Activated CD8-positive, alpha-beta memory T cell treated with anti-CD3 and anti-CD28 coated beads for 48 hours (primary cell): ENCODE measurements at regions not wholly inside any gene's neighbourhood (a gene's known extent, or its start where the extent isn't known, plus 50 kb on each side); places are given as distances from the start of the nearest gene placed in this dataset.

Experiments
- DNase-seq, 3 experiments: peaks; one replicate each; pipeline ENCODE4 v3.0.0-alpha.2; 2020; ENCODE audit warnings: low read depth in 2 of 3, low spot score in 2 of 3

DNA sequence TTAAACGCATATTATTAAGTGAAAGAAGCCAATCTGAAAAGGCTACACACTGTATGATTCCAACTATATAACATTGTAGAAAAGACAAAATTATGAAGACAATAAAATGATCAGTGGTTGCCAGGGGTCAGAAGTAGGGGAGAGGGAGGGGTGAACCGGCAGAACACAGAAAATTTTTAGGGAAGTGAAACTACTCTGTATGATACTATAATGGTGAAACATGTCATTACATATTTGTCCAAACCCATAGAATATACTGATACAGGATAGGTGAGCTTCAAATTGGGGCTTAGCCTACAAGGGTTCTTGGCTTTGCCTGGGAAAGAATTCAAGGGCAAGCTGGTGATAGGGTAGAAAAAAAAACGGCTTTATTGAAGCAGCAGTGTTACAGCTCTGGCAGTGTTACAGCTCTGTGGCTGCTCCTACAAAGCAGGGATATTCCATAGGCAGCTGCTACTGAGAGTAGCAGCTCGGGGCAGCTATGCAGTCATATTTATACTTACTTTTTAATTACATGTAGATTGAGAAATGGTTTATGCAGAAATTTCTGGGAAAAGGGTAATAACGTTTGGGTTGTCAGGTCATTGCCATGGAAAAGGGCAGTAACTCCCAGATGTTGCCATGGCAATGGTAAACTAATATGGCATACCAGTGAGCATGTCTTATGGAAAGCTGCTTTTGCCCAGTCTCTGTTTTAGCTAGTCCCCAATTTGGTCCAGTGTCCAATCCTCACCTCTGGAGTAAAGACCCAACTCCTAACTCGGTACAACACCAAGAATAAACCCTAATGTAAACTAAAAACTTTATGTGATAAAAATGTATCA is 125.1 kb upstream of the SLC25A36 start:
- DNase-seq, result no peak

DNA sequence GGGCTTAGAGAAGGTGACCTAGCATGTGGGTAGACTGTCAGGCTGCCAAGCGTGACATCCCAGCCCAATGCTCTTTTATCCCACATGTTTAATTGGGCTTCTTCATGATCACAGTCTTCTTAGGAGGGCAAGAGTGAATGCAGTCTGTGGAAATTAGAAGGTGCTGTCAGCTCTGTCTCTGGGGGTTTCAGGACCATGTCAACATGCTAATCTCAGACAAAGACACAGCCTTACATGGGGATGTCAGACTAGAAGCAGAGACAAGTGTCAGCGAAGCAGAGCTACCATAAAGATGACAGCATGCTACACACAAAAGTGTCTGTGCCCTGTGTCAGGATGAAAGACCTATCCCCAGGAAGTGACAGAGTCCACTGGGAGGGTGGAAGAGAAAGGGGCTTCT is 120.1 kb upstream of the SLC25A36 start:
- no peak for DNase-seq

DNA sequence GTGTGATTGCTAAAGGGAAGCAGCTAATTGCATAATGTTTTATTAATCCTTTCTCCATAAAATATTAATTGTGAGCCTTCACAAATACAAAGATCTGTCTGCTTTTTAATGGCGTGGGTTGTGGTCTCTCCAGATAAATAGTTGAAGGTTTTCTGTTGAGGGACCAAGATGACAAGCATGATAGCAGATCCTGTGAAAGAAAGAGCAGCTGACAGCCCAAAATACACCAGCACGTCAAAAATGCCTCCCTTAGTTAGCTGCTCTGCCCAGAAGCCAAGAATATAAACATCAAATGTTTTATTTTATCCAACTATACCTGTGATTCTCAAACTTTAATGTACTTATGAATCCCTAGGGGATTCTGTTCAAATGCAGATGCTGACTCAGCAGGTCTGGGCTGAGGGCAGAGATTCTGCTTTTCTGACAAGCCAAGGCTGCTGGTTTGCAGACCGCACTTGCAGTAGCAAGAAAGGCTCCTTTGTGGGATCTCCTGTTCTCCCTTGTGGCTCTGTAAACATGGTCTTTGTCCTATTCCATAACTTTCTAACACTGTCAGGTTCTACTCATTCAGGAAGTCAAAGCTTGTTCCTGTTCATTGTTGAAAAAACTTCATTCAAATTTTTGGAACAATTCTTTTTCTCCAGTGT is 119.1 kb upstream of the SLC25A36 start:
- no peak for DNase-seq

DNA sequence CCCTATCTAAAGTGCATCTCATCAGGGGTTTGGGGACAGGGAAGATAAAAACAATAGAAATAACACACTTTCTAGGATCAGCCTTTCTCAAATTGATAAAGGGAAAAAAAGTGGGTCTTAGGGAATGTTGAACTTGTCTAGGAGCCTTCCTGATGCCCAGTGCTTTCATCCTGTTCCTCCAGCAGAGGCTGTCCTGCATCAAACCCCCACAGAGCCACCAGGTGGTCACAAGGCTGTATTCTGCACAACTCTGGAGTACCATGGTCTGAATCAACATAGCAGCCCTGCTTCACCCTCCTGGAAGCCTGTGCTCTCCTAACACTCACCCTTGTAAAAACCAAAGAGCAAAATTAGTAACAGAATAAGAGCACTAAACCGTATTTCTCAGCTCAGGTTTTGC is 118.5 kb upstream of the SLC25A36 start:
- no peak for DNase-seq

DNA sequence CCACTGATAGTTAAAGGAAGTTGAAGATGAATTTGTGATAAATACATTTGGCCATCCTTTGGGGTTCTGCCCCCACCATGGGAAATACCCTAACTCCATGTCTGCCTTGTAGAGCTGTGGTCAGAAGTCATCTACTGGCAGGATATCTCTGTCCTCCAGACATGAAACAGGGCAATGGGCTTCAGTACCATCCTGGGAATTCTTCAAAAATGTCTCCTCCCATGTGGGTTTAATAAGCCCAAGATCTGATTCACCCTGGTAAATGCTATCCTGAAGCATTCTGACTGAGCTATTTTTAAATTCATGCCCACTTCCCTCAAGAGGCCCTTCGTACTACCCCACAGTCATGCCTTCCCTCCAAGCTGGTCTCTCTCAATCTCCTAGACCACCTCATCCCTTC is 113.7 kb upstream of the SLC25A36 start:
- DNase-seq, result no peak

DNA sequence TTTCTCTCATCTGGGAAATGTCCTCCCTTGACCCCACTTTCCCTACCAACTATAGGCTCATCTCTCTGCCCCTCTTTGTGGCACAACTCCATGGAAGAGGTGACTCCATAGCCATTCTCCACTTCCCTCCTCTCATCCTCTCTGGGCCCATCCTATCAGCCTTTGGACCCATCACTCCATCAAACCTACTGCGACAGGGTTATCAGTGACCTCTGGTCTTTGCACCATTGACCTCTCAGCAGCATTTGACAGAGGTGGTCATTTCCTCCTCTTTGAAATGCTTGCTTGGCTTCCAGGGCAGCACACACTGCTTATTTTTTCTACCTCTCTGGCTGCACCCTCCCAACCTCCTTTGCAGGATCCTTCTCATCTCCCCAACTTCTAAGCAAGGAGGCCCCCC is 113.1 kb upstream of the SLC25A36 start:
- no peak for DNase-seq

DNA sequence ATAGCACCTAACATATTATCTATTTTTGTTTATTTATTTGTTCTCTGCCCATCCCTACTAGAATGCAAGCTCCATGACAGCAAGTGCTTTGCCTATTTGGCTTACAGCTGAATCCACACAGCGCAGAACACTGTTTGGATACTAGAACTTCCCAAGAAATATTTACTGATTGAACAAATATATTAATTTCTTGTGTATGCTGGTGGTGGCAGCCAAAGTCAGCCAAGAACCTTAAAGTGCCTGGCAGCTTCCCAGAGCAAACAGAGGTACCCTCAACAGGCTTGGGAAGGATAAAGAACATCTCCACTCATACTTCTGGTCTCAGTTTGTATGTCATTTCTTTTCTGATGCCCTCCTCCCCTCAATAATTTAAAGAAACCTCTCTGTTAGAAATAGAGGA is 111.8 kb upstream of the SLC25A36 start:
- no peak for DNase-seq

- DNase-seq, result no peak
Measured at GRCh38 chr3:140830391-140830790, 111.2 kb upstream of the SLC25A36 start.

- DNase-seq, result no peak
Measured at GRCh38 chr3:140832883-140833282, 108.8 kb upstream of the SLC25A36 start.

DNA sequence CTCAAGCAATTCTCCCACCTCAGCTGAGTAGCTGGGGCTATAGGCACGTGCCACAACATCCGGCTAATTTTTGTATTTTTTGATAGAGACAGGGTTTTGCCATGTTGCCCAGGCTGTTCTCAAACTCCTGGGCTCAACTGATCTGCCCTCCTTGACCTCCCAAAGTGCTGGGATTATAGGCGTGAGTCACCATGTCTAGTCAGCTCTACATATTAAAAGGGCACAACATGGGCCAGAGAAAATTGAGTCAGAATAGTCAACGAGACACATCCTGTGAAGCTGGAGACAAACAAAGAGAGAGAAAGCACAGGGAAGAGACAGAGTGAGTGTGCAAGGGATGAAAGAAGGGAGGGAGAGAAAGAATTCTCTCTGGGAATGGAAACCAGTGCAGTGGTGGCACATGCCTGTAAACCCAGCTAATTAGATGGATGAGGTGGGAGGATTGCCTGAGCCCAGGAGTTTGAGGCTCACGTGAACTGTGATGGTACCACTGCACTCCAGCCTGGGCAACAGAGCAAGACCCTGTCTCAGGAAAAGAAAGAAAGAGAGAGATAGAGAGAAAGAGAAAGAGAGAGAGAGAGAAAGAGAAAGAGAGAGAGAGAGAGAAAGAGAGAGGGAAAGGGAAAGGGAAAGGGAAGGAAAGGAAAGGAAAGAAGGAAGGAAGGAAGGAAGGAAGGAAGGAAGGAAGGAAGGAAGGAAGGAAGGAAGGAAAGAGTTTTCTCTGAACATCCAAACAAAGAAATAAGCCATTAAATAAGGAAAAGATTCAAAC is 107.2 kb upstream of the SLC25A36 start:
- no peak for DNase-seq

DNA sequence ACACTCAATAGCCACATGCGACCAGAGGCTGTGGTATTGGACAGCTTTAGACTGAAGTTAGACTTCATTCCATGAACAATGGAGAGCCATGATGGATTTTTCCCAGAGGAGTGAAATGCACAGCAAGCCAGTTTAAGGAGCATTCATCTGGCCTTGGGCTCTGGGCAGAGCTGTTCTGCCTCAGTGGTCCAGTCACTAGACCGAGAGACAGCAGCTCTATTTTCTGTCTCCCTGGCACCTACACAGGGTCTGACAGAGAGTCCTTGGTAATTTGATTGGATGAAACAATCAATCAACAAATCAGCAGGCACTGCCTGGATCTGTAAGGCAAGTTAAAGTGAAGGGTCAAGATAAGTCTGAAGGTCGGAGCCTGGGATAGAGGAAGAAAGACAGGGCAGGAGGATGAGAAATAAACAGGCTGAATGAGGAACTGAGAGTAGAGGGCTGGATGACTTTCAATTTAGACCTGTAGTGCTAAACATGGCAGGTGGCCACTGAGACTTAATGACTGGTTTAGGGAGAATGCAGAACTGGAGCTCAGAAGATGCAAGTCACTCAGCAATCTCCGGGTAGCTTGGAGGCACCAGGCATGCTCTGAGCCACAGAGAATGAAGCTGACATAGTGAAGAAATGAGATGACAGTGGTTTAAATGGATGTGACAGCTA is 98.5 kb upstream of the SLC25A36 start:
- DNase-seq, result no peak

GRCh38 chr3:140843656-140844055 is 98.0 kb upstream of the SLC25A36 start:
- no peak for DNase-seq

GRCh38 chr3:140844072-140844471 is 97.6 kb upstream of the SLC25A36 start:
- no peak for DNase-seq

DNA sequence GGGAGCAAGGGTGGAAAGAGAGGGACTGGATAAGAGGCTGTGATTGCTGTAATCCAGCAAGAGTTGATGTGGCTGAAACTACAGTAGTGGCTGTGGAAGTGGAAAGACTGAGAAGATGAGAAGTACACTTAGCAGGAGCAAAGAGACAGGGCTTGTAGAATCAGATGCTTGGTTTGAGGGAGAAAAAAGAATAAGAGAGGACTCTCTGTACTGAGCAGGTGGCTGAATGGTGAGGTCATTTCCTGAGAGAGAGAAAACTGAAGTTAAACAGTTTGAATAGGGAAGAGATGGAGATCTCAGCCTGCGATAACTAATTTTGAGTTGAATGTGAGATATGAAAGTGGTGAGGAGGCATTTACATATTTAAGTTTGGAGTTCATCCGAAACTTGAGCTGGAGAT is 95.8 kb upstream of the SLC25A36 start:
- DNase-seq, result no peak

DNA sequence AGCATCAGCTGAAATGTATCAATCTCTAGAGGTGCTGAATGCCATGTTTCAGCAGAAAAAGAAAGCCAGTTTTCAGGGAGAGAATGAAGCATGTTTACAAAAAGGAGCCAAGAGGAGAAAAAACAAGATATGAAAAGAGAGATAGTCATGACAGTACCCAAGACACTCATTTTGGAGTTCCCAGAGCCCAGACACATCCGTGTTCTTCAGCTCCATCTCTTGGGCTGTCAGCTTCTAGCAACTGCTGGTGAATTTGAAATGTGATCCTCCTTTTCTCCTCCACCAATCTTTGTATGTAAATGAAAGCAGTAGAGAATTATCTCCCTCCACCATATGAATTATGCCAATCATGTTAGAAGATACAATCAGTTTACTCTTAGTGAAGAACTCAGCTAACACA is 93.0 kb upstream of the SLC25A36 start:
- no peak for DNase-seq

GRCh38 chr3:140850210-140850955 is 91.3 kb upstream of the SLC25A36 start:
- DNase-seq, result no peak

DNA sequence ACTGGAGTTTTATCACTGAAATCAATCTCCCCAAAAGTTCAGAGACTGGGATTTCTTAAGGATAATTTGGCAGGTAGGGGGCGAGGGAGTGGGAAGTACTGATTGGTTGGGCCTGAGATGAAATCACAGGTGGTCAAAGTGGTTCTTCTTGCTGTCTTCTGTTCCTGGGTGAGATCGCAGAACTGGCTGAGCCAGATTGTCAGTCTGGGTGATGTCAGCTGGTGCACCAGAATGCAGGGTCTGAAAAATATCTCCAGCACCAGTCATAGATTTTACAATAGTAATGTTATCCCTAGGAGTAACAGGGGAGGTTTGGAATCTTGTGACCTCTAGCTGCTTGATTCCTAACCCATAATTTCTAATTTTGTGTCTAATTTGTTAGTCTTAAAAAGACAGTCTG is 86.7 kb upstream of the SLC25A36 start:
- no peak for DNase-seq

GRCh38 chr3:140856905-140857304 is 84.7 kb upstream of the SLC25A36 start:
- no peak for DNase-seq

GRCh38 chr3:140857993-140858392 is 83.6 kb upstream of the SLC25A36 start:
- no peak for DNase-seq

- DNase-seq, result no peak
Measured at GRCh38 chr3:140859592-140860336, 81.9 kb upstream of the SLC25A36 start.
